ENCODE measurements at regions not wholly inside any gene's neighbourhood (a gene's known extent, or its start where the extent isn't known, plus 50 kb on each side); places are given as distances from the start of the nearest gene placed in this dataset.

GRCh38 chr2:144333143-144333555 lies 186.8 kb downstream of the ZEB2 start:
- H3K9me3 ChIP-seq, result no peaks in the 10 kb centered on the region
- no peak for DNase-seq
- H3K4me1 ChIP-seq, result no peaks in the 10 kb centered on the region
- intact Hi-C loops (cut with DNase I; ENCODE audit: low total_unique reads), result no loop called here
- no peaks in the 10 kb centered on the region for H3K36me3 ChIP-seq
- peak overlapping the region in 1 of 2 donors; percentile 82 for H3K4me3 ChIP-seq
- no peak for TF ChIP-seq POLR2A (IDR thresholded peaks at IDR 0.05)
- no peak for TF ChIP-seq CTCF (IDR thresholded peaks at IDR 0.05)
- H3K27ac ChIP-seq, result peak overlapping the region; percentile 85 to 86
- H3K27me3 ChIP-seq, result no peaks in the 10 kb centered on the region

- Histone ChIP-seq H3K27me3 (no peaks in the 10 kb centered on the region), H3K27ac (peak overlapping the region; percentile 85 to 86), H3K4me1 (no peaks in the 10 kb centered on the region), H3K36me3 (no peaks in the 10 kb centered on the region), H3K9me3 (no peaks in the 10 kb centered on the region), H3K4me3 (peak overlapping the region; percentile 58 to 82)
- intact Hi-C loops (cut with DNase I; ENCODE audit: low total_unique reads), result no loop called here
- DNase-seq, result peak; percentile 74 to 91
- TF ChIP-seq CTCF (IDR thresholded peaks at IDR 0.05) (peak in 1 of 4 experiments; percentile 15), POLR2A (IDR thresholded peaks at IDR 0.05) (peak in 1 of 2 donors; percentile 65)
These were observed 187.4 kb downstream of the ZEB2 start for GRCh38 chr2:144332356-144333142.

- Histone ChIP-seq H3K4me3 (peak overlapping the region; percentile 58 to 82), H3K9me3 (no peaks in the 10 kb centered on the region), H3K4me1 (no peaks in the 10 kb centered on the region), H3K27me3 (no peaks in the 10 kb centered on the region), H3K36me3 (no peaks in the 10 kb centered on the region), H3K27ac (peak overlapping the region; percentile 76 to 86)
- TF ChIP-seq POLR2A (IDR thresholded peaks at IDR 0.05) (no peak), CTCF (IDR thresholded peaks at IDR 0.05) (peak in 3 of 4 experiments; percentile 4 to 34 (median 8))
- intact Hi-C loops (cut with DNase I; ENCODE audit: low total_unique reads), result no loop called here
- DNase-seq, result peak; percentile 54 to 71
These were observed 188.1 kb downstream of the ZEB2 start for GRCh38 chr2:144331674-144332355.

- intact Hi-C loops (cut with DNase I; ENCODE audit: low total_unique reads), result no loop called here
- no peaks in the 10 kb centered on the region for H3K27me3 ChIP-seq
- no peaks in the 10 kb centered on the region for H3K9me3 ChIP-seq
- DNase-seq, result no peak
- H3K36me3 ChIP-seq, result no peaks in the 10 kb centered on the region
- H3K27ac ChIP-seq, result peak overlapping the region; percentile 76 to 86
- H3K4me1 ChIP-seq, result no peaks in the 10 kb centered on the region
- TF ChIP-seq CTCF (IDR thresholded peaks at IDR 0.05) (no peak), POLR2A (IDR thresholded peaks at IDR 0.05) (no peak)
- peak overlapping the region; percentile 58 to 82 for H3K4me3 ChIP-seq
These were observed 188.8 kb downstream of the ZEB2 start for GRCh38 chr2:144330951-144331673.

Data from uterus (tissue), 3 donors.